ENCODE measurements at regions not wholly inside any gene's neighbourhood (a gene's known extent, or its start where the extent isn't known, plus 50 kb on each side); places are given as distances from the start of the nearest gene placed in this dataset.

GRCh38 chr10:88200312-88201032 lies 337.0 kb downstream of the PTEN start:
- no peak for DNase-seq (ENCODE audit: low spot score)

- DNase-seq (ENCODE audit: low spot score), result no peak
Measured at GRCh38 chr10:88205842-88206446, 342.5 kb downstream of the PTEN start.

- no peak for DNase-seq (ENCODE audit: low spot score)
Measured at GRCh38 chr10:88207121-88207546, 343.7 kb downstream of the PTEN start.

- DNase-seq (ENCODE audit: low spot score), result no peak
Measured at GRCh38 chr10:88209231-88209630, 345.8 kb downstream of the PTEN start.

- DNase-seq (ENCODE audit: low spot score), result no peak
Measured at GRCh38 chr10:88209837-88210561, 346.6 kb downstream of the PTEN start.

GRCh38 chr10:88211230-88211629 lies 347.8 kb downstream of the PTEN start:
- no peak for DNase-seq (ENCODE audit: low spot score)

GRCh38 chr10:88212069-88212468 lies 348.6 kb downstream of the PTEN start:
- no peak for DNase-seq (ENCODE audit: low spot score)

GRCh38 chr10:88213065-88213605 lies 349.7 kb downstream of the PTEN start:
- DNase-seq (ENCODE audit: low spot score), result no peak

GRCh38 chr10:88216976-88217375 lies 353.6 kb downstream of the PTEN start:
- no peak for DNase-seq (ENCODE audit: low spot score)

- no peak for DNase-seq (ENCODE audit: low spot score)
Measured at GRCh38 chr10:88218362-88218761, 354.9 kb downstream of the PTEN start.

GRCh38 chr10:88219753-88220152 lies 356.3 kb downstream of the PTEN start:
- DNase-seq (ENCODE audit: low spot score), result no peak

GRCh38 chr10:88221010-88221973 lies 357.9 kb downstream of the PTEN start:
- DNase-seq (ENCODE audit: low spot score), result no peak

- DNase-seq (ENCODE audit: low spot score), result no peak
Measured at GRCh38 chr10:88222881-88223280, 359.5 kb downstream of the PTEN start.
